ENCODE measurements at regions not wholly inside any gene's neighbourhood (a gene's known extent, or its start where the extent isn't known, plus 50 kb on each side); places are given as distances from the start of the nearest gene placed in this dataset.

DNA sequence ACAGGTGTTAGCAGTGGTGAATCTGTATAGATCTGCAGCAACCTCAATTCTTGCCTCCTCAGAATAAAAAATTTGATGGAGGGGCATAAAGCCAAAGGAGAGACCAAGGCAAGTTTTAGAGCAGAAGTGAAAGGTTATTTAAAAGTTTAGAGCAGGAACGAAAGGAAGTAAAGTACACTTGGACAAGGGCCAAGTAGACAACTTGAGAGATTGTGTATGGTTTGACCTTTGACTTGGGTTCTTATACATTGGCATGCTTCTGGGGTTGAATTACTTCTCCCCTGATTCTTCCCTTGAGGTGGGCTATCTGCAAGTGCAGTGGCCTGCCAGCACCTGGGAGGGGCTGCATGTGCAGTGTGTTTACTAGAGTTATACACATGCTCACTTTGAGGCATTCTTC is 278.8 kb upstream of the NDST3 start:
- DNase-seq (ENCODE audit: low read depth): no peak

DNA sequence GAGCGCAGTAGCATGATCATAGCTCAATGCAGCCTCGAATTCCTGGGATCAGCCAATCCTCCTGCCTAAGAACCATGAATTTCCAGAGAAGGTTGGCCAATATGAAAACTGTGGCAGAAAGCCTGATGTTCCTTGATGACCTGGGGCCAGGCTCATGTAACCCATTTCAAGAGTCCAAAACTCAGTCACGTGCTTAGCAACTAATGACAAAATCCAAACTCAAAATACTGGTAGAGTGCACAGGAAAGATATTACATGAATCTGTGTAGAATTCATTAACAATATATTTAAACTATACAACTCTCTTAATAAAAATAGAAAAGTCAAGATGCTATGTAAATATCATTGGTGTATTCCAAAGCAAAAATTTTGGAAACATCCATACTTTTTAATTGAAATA is 265.7 kb upstream of the NDST3 start:
- Histone ChIP-seq H3K27me3 (ENCODE audit: control insufficient read depth, insufficient read depth, low read length) (no peaks in the 10 kb centered on the region), H3K36me3 (ENCODE audit: control insufficient read depth, insufficient read depth, low read length) (no peaks in the 10 kb centered on the region), H3K4me3 (ENCODE audit: low read depth, low read length) (no peak overlapping the region)
- DNase-seq (ENCODE audit: low read depth) (no peak), FAIRE-seq (no peak)
- no peak for TF ChIP-seq CTCF (IDR thresholded peaks at IDR 0.05; ENCODE audit: insufficient read depth, low read length, severe bottlenecking)

More for the DNA sequence above, 278.8 kb upstream of the NDST3 start:
- Histone ChIP-seq H3K4me3 (ENCODE audit: low read depth, low read length) (no peak overlapping the region), H3K27me3 (ENCODE audit: control insufficient read depth, insufficient read depth, low read length) (no peaks in the 10 kb centered on the region), H3K36me3 (ENCODE audit: control insufficient read depth, insufficient read depth, low read length) (no peaks in the 10 kb centered on the region)
- FAIRE-seq: no peak
- no peak for TF ChIP-seq CTCF (IDR thresholded peaks at IDR 0.05; ENCODE audit: insufficient read depth, low read length, severe bottlenecking)

DNA sequence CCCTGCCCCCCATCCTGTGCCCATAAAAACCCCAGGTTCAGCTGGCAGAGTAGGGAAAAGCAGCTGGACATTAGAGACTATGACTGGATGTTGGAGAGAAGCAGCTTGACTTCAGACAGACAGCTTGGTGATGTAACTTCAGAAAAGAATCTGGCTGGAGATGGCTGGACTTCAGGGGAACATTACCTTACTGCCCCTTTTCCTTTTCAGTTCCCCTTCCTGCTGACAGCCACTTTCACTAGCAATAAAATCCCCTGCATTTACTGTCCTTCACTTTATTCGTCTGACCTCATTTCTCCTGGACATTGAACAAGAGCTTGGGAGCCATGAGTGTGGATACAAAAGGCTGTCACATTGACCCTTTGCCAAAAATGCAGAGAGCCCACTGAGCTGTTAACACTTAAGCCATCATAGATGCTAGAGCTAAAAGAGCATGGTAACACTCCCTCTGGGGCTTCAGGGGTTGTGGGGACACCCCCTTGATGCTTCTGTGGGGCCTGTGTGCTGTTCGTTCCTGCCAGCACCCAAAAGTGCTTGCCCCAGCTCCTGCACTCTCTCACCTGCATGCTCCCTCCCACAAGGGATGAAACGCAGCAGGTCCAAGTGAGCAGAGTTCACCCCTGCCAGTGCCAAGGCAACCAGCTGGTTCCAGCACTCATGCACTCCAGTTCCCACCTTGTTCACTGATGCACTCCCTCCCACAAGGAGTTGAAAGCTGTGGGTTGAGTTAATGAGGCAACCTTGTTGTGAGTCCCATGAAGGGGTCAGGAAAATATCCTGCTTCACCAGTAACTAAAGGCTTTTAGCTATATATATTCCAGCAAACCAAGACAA is 263.8 kb upstream of the NDST3 start:
- no peak for FAIRE-seq
- no peak for DNase-seq (ENCODE audit: low read depth)
- no peaks in the 10 kb centered on the region for H3K36me3 ChIP-seq (ENCODE audit: control insufficient read depth, insufficient read depth, low read length)
- H3K4me3 ChIP-seq (ENCODE audit: low read depth, low read length): no peak overlapping the region
- H3K27me3 ChIP-seq (ENCODE audit: control insufficient read depth, insufficient read depth, low read length): no peaks in the 10 kb centered on the region
- no peak for TF ChIP-seq CTCF (IDR thresholded peaks at IDR 0.05; ENCODE audit: insufficient read depth, low read length, severe bottlenecking)

DNA sequence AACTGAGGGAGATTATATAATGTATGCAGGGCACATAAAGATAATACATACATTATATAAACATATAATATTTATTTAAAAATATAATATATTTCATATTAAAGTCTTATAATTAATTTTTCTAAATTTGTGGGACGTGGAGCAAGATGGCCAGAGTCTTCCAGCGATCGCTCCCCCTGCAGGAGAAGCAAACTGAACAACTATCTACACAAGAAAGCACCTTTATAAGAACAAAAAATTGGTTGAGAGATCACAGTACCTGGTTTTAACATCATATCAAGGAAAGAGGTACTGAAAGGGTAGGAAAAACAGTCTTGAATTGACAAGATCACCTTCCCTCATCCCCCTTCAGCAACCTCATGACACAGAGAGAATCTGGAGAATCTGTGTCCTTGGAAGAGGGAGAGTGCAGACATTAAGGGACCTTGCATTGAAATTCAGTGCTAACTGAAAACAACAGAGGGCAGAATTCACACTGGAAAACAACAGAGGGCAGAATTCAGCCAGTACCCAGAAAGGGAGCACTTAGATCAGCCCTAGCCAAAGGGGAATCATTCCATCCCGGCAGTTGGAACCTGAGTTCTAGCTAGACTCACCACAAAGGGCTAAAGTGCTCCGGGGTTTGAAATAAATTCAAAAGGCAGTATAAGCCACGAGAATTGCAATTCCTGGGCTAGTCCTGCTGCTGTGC is 262.5 kb upstream of the NDST3 start:
- DNase-seq (ENCODE audit: low read depth) (no peak), FAIRE-seq (no peak)
- no peak for TF ChIP-seq CTCF (IDR thresholded peaks at IDR 0.05; ENCODE audit: insufficient read depth, low read length, severe bottlenecking)
- Histone ChIP-seq H3K36me3 (ENCODE audit: control insufficient read depth, insufficient read depth, low read length) (no peaks in the 10 kb centered on the region), H3K27me3 (ENCODE audit: control insufficient read depth, insufficient read depth, low read length) (no peaks in the 10 kb centered on the region), H3K4me3 (ENCODE audit: low read depth, low read length) (no peak overlapping the region)

DNA sequence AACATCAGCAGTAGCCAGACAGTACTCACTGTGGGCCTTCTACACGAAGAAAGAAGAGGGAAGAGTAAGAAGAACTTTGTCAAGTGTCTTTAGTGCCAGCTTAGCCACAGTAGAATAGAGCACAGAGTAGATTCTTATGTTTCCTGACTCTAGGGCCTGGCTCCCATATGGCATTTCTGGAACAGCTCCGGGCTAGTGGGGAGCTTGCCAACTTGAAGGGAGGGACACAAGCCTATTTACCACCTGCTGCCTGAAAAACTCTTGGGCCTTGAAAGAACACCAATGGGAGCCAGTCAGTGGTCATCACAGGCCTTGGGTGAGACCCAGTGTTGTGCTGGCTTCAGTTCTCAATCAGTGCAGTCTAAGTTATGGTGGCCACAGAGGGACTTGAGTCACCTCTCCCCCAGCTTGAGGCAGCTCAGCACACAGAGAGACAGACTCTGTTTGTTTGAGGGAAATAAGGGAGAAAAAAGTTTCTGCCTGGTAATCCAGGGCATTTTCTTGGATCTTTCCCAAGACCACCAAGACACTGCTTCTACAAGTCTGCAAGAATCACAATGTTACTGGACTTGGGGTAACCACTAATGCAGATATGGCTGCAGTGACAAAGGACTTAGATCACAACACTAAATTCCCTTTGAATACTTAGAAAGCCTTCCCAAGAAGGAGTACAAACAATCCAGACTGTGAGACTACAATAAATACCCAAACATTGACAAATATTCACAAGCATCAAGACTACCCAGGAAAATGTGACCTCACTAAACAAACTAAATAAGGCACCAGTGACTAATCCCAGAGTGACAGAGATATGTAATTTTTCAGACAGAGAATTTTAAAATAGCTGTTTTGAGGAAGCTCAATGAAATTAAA is 261.0 kb upstream of the NDST3 start:
- DNase-seq (ENCODE audit: low read depth) (no peak), FAIRE-seq (no peak)
- no peak for TF ChIP-seq CTCF (IDR thresholded peaks at IDR 0.05; ENCODE audit: insufficient read depth, low read length, severe bottlenecking)
- Histone ChIP-seq H3K4me3 (ENCODE audit: low read depth, low read length) (no peak overlapping the region), H3K27me3 (ENCODE audit: control insufficient read depth, insufficient read depth, low read length) (no peaks in the 10 kb centered on the region), H3K36me3 (ENCODE audit: control insufficient read depth, insufficient read depth, low read length) (no peaks in the 10 kb centered on the region)

Data from bronchial epithelial cell (primary cell).